GM23338 (cell line): ENCODE measurements at regions not wholly inside any gene's neighbourhood (a gene's known extent, or its start where the extent isn't known, plus 50 kb on each side); places are given as distances from the start of the nearest gene placed in this dataset.

ENCODE experiments used
- ATAC-seq: fragments of 200-7000 bp; cut with Tn5 transposase; 3 replicates; pipeline ENCODE4 v1.9.1; 2020
- DNase-seq: peaks from one replicate; pipeline ENCODE4 v3.0.0-alpha.2; 2015; ENCODE audit warnings: low spot score
- H2AFZ ChIP-seq: fragments of 200-600 bp; sonication (generic); 2 replicates; pipeline ENCODE4 v1.8.0; 2016; ENCODE audit warnings: antibody characterized with exemption, mild to moderate bottlenecking, moderate library complexity
- H3F3A ChIP-seq: fragments of 200-600 bp; sonication (generic); replicated peaks from 2 replicates; pipeline ENCODE4 v1.8.0; 2017; ENCODE audit warnings: antibody characterized with exemption, mixed run types, low read depth
- H3K27ac ChIP-seq: fragments of 200-600 bp; sonication (generic); 2 replicates; pipeline ENCODE4 v1.6.1; 2016; ENCODE audit warnings: low read depth
- H3K27me3 ChIP-seq: fragments of 200-600 bp; sonication (generic); 2 replicates; pipeline ENCODE4 v1.8.0; 2016; ENCODE audit warnings: mild to moderate bottlenecking, mixed run types, moderate library complexity; ENCODE audit not compliant: insufficient read depth
- H3K36me3 ChIP-seq: fragments of 200-600 bp; sonication (generic); 2 replicates; pipeline ENCODE4 v1.8.0; 2016; ENCODE audit warnings: mild to moderate bottlenecking; ENCODE audit not compliant: insufficient read depth
- H3K4me1 ChIP-seq: fragments of 200-600 bp; sonication (generic); 2 replicates; pipeline ENCODE4 v1.8.0; 2016; ENCODE audit warnings: mild to moderate bottlenecking, moderate library complexity; ENCODE audit not compliant: insufficient read depth
- H3K4me2 ChIP-seq: fragments of 200-600 bp; sonication (generic); 2 replicates; pipeline ENCODE4 v1.7.1; 2017; ENCODE audit warnings: mixed run types
- H3K4me3 ChIP-seq: fragments of 200-600 bp; sonication (generic); 2 replicates; pipeline ENCODE4 v1.6.1; 2016; ENCODE audit warnings: mixed run types
- H3K79me2 ChIP-seq: fragments of 200-600 bp; sonication (generic); replicated peaks from 2 replicates; pipeline ENCODE4 v1.8.0; 2017; ENCODE audit warnings: mild to moderate bottlenecking; ENCODE audit not compliant: insufficient read depth
- H3K9me2 ChIP-seq: fragments of 200-600 bp; sonication (generic); 2 replicates; pipeline ENCODE4 v1.8.0; 2017; ENCODE audit not compliant: insufficient read depth
- H4K20me1 ChIP-seq: fragments of 200-600 bp; sonication (generic); replicated peaks from 2 replicates; pipeline ENCODE4 v1.8.0; 2017; ENCODE audit warnings: mild to moderate bottlenecking; ENCODE audit not compliant: insufficient read depth
- H3K27ac Mint-ChIP-seq: 2 replicates; pipeline ENCODE4 v1.8.0; 2020; ENCODE audit warnings: inconsistent platforms, mild to moderate bottlenecking, moderate library complexity, mixed read lengths
- H3K27me3 Mint-ChIP-seq: 3 replicates; pipeline ENCODE4 v1.8.0; 2022; ENCODE audit warnings: low read depth, mild to moderate bottlenecking, moderate library complexity, mixed read lengths, inconsistent platforms; ENCODE audit not compliant: insufficient read depth, poor library complexity
- H3K36me3 Mint-ChIP-seq: 3 replicates; pipeline ENCODE4 v1.8.0; 2021; ENCODE audit warnings: low read depth, mild to moderate bottlenecking, inconsistent platforms, moderate library complexity, mixed read lengths
- H3K4me1 Mint-ChIP-seq: 3 replicates; pipeline ENCODE4 v1.8.0; 2020; ENCODE audit warnings: mild to moderate bottlenecking, inconsistent platforms, mixed read lengths
- H3K4me3 Mint-ChIP-seq: 3 replicates; pipeline ENCODE4 v1.8.0; 2021; ENCODE audit warnings: moderate library complexity, mild to moderate bottlenecking, inconsistent platforms, mixed read lengths
- H3K9me3 Mint-ChIP-seq: 3 replicates; pipeline ENCODE4 v1.8.0; 2020; ENCODE audit warnings: moderate library complexity, mild to moderate bottlenecking, inconsistent platforms, mixed read lengths
- CTCF ChIP-seq, 2 experiments: fragments of 200-600 bp in 1 of 2; sonication (generic) in 1 of 2; conservative IDR thresholded peaks; 2 replicates each; pipeline versions ENCODE4 v1.5.1 to v1.6.1; 2016 to 2017; ENCODE audit warnings: antibody characterized with exemption in 2 of 2, low read depth in 2 of 2, mild to moderate bottlenecking in 2 of 2, moderate library complexity in 1 of 2
- ETS1 ChIP-seq: IDR thresholded peaks from 2 replicates; pipeline ENCODE4 v1.6.1; 2016; ENCODE audit warnings: antibody characterized with exemption
- NANOG ChIP-seq: IDR thresholded peaks from 2 replicates; pipeline ENCODE4 v1.6.1; 2016; ENCODE audit warnings: antibody characterized with exemption, borderline replicate concordance
- POLR2AphosphoS5 ChIP-seq: IDR thresholded peaks from 2 replicates; pipeline ENCODE4 v1.6.1; 2016; ENCODE audit warnings: antibody characterized with exemption, low read depth
- REST ChIP-seq: IDR thresholded peaks from one replicate; pipeline ENCODE4 v1.6.1; 2018; ENCODE audit warnings: antibody characterized with exemption; ENCODE audit not compliant: unreplicated experiment
- ZNF114 ChIP-seq: fragments of 250-450 bp; sonication (Bioruptor Pico); IDR thresholded peaks from 2 replicates; pipeline ENCODE4 v1.5.0; 2020; ENCODE audit warnings: mild to moderate bottlenecking, moderate library complexity
- ZNF331 ChIP-seq: fragments of 250-450 bp; sonication (Bioruptor Pico); IDR thresholded peaks from 2 replicates; pipeline ENCODE4 v1.5.0; 2020; ENCODE audit warnings: low read depth, mild to moderate bottlenecking, moderate library complexity
- ZNF462 ChIP-seq: fragments of 250-450 bp; sonication (Bioruptor Pico); IDR thresholded peaks from 2 replicates; pipeline ENCODE4 v1.5.0; 2020; ENCODE audit warnings: mild to moderate bottlenecking, moderate library complexity

GRCh38 chr19:31863122-31863521, 482.3 kb upstream of the ZNF507 start (continued):
- no peak for TF ChIP-seq CTCF (conservative IDR thresholded peaks at IDR 0.05; ENCODE audit: low read depth in 2 of 2)
- no peak for TF ChIP-seq ZNF331 (CRISPR knock-in tag)

- H3K27ac Mint-ChIP-seq: no peak overlapping the region
- no peak for DNase-seq
- Histone ChIP-seq H3K9me2 (no peaks in the 10 kb centered on the region; the same call in none of the 2 replicates), H3K4me3 (no peak overlapping the region), H3K4me2 (no peak overlapping the region), H3K4me1 (no peaks in the 10 kb centered on the region), H3K36me3 (no peaks in the 10 kb centered on the region), H3K27me3 (no peaks in the 10 kb centered on the region), H3K79me2 (no peaks in the 10 kb centered on the region), H3K27ac (no peak overlapping the region), H3F3A (no peaks in the 10 kb centered on the region), H4K20me1 (no peaks in the 10 kb centered on the region), H2AFZ (no peak overlapping the region)
- TF ChIP-seq ZNF331 (CRISPR knock-in tag): no peak
- TF ChIP-seq ZNF114 (CRISPR knock-in tag): no peak
- TF ChIP-seq ETS1: no peak
- no peak for TF ChIP-seq ZNF462
- no peak for TF ChIP-seq REST
- no peak for TF ChIP-seq POLR2AphosphoS5
- TF ChIP-seq NANOG: no peak
- H3K36me3 Mint-ChIP-seq: no peaks in the 10 kb centered on the region
- H3K4me1 Mint-ChIP-seq: no peaks in the 10 kb centered on the region; the same call in 2 of the 3 replicates
- no peak for ATAC-seq
- peaks cover 6% of the 10 kb centered on the region for H3K9me3 Mint-ChIP-seq
- no peak overlapping the region for H3K4me3 Mint-ChIP-seq
- no peaks in the 10 kb centered on the region for H3K27me3 Mint-ChIP-seq
Observed at GRCh38 chr19:31874313-31874712, 471.1 kb upstream of the ZNF507 start.
